ENCODE measurements at regions not wholly inside any gene's neighbourhood (a gene's known extent, or its start where the extent isn't known, plus 50 kb on each side); places are given as distances from the start of the nearest gene placed in this dataset.

DNA sequence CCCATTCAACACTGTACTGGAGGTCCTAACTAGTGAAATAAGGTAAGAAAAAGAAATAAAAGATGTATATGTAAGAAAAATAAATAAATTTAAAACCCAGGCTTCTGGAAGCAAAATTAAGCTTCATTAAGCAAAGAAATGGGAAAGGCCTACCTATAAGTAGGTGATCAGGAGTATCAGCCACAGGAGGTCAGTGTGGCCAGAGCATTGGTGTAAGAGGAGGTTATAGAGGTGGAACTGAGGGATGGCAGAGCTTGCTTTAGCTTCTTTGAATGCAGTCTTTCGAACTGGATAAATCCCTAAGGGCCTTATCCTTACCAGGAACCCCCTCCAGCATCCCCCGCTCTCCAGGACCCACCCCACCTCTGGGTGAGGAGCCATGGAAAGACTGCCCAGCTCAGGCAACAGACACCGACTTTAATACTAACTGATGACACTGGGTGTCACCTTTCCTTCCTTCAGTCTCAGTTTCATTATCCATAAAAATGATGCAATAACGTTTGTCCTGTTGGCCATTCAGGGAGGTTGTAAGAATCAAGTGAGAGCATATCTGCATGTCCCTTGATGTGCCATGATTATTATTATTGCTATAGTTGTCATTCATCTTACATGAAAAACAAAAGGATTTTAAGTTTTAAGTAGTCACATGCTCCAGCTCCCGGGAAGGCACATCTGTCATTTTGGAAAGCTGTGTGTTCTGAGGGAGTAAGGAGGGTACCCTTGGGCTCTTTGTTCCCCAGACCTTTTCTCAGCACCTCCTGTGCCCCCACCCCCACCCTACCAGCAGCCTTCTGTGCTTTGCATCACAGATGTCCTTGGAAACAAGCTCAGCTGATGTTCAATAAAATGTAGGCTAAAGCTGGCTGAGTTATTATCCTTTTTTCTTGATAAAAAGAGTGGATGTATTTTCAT, 50.8 kb upstream of the CTNNA1 start:
- in situ Hi-C loops (cut with MboI; ENCODE audit: low pct_unique_long_range_greater_than_20kb, low sequenced_read_pairs, unreplicated experiment) = no loop called here
- DNase-seq (ENCODE audit: low spot score) = no peak
- no peak for TF ChIP-seq CTCF (IDR thresholded peaks at IDR 0.05; ENCODE audit: extremely low read depth, insufficient read depth, missing control alignments)

GRCh38 chr5:138701678-138702077, 51.5 kb upstream of the CTNNA1 start:
- in situ Hi-C loops (cut with MboI; ENCODE audit: low pct_unique_long_range_greater_than_20kb, low sequenced_read_pairs, unreplicated experiment) = no loop called here
- no peak for DNase-seq (ENCODE audit: low spot score)
- TF ChIP-seq CTCF (IDR thresholded peaks at IDR 0.05; ENCODE audit: extremely low read depth, insufficient read depth, missing control alignments) = no peak

DNA sequence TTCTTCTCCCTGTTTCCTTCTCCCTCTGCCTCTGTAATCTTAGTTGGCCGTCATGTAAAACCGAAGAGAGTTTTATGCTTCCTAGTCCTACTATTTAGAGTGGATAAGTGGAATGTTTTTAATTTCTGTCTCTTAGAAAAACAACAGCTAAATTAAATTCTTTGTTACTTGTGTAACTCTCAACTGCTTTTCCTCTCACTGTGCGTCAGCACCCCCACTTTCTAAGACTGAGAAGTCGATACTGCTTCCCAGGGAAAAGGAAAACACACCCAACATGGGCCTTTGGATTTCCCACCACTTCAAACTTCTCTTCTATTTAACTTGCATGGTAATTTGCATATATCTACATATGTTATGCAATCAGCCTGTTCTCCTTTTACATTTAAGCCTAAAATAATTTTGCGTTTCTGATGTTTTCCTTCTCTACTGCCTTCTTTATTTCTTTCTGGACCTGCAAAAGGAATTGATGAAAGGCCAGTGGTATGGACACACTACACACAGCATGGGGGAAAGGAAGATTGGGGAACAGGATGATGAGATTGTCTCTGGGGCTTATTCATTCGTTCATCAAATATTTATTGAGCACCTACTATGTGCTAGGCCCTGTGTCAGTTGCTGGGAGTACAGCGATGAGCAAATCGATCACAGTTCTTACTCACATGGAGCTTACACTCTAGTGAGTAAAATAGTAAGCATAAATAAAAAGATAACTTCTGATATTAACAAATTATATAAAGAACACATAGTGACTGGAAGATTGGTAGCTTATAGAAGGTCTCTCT, 52.5 kb upstream of the CTNNA1 start:
- in situ Hi-C loops (cut with MboI; ENCODE audit: low pct_unique_long_range_greater_than_20kb, low sequenced_read_pairs, unreplicated experiment) = no loop called here
- no peak for DNase-seq (ENCODE audit: low spot score)
- TF ChIP-seq CTCF (IDR thresholded peaks at IDR 0.05; ENCODE audit: extremely low read depth, insufficient read depth, missing control alignments) = no peak

DNA sequence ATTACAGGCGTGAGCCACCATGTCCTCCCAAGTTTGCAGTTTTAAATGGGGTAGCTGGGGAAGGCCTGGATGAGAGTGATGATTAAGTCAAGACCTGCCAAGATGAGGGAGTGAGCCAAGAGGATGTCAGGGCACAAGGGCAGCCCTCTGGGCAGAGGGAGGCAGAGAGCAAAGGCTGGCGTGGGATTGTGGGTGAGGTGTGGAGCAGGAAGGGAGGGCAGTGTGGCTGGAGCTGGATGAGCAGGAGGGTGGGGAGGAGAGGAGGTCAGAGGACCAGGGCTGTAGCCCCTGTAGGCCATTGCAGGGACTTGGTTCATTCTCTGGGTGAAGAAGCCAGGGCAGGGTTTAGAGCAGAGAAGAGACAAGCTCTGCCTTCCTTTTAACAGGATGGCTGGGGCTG, 53.7 kb upstream of the CTNNA1 start:
- DNase-seq (ENCODE audit: low spot score) = no peak
- no peak for TF ChIP-seq CTCF (IDR thresholded peaks at IDR 0.05; ENCODE audit: extremely low read depth, insufficient read depth, missing control alignments)
- in situ Hi-C loops (cut with MboI; ENCODE audit: low pct_unique_long_range_greater_than_20kb, low sequenced_read_pairs, unreplicated experiment) = no loop called here

- no peak for TF ChIP-seq CTCF (IDR thresholded peaks at IDR 0.05; ENCODE audit: extremely low read depth, insufficient read depth, missing control alignments)
- DNase-seq (ENCODE audit: low spot score) = no peak
- in situ Hi-C loops (cut with MboI; ENCODE audit: low pct_unique_long_range_greater_than_20kb, low sequenced_read_pairs, unreplicated experiment) = no loop called here
These were observed 54.5 kb upstream of the CTNNA1 start for GRCh38 chr5:138698713-138699112.

DNA sequence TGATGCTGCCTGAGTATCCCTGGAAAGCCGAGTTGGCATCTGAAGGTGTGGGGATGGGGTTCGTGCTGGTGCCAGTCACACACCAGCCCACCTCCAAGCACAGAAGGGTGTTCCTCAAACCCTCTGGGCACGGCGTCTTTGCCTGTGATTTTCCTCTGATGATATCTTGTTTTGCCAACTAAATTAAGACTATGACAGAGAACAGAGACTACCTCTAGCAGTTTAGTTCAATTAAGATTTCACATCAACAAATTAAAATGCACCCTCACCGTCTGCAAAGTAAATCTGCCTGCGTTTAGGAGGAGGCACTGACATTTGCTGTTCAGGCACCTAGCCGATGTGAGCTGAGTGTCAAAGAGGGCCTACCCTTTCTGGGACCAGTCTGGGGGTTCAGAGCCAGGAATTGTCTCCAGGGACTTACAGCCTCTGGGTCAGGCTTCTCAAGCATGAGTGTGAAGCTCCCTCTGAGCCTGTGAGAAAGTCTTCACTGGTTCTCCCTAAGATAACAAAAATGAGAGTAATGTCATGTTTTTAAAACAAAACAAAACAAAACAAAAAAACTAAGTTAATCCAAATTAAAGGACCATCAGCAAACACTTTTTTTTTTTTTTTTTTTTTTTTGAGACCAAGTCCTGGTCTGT, 55.4 kb upstream of the CTNNA1 start:
- TF ChIP-seq CTCF (IDR thresholded peaks at IDR 0.05; ENCODE audit: extremely low read depth, insufficient read depth, missing control alignments) = no peak
- in situ Hi-C loops (cut with MboI; ENCODE audit: low pct_unique_long_range_greater_than_20kb, low sequenced_read_pairs, unreplicated experiment) = no loop called here
- DNase-seq (ENCODE audit: low spot score) = no peak

Measured in GM13977 (cell line).